Left lung (tissue), 4 donors: ENCODE measurements at regions not wholly inside any gene's neighbourhood (a gene's known extent, or its start where the extent isn't known, plus 50 kb on each side); places are given as distances from the start of the nearest gene placed in this dataset.
"Not testable (repeated sequence)": the region's sequence is repeated elsewhere in the genome, so short reads cannot be mapped to it uniquely, and the experiment has no call there.

ENCODE experiments used
- ATAC-seq: fragments of 200-7000 bp; cut with Tn5 transposase; one replicate; pipeline ENCODE4 v1.9.1; 2020; ENCODE audit warnings: moderate library complexity
- DNase-seq, 4 donors: peaks; one replicate each; pipeline ENCODE4 v3.0.0-alpha.2; 2013 to 2020
- H3K27ac ChIP-seq, 2 donors: fragments of 200-600 bp; sonication (generic) in 1 of 2; one replicate each; pipeline versions ENCODE4 v1.5.0 to v1.8.0; 2020 to 2021
- H3K27me3 ChIP-seq, 2 donors: fragments of 200-600 bp; sonication (generic) in 1 of 2; one replicate each; pipeline versions ENCODE4 v1.5.0 to v1.8.0; 2020 to 2021
- H3K36me3 ChIP-seq, 2 donors: fragments of 200-600 bp; sonication (generic) in 1 of 2; one replicate each; pipeline versions ENCODE4 v1.5.0 to v1.8.0; 2020 to 2021
- H3K4me1 ChIP-seq, 2 donors: fragments of 200-600 bp; one replicate each; pipeline ENCODE4 v1.8.0; 2021
- H3K4me3 ChIP-seq, 2 donors: fragments of 200-600 bp; sonication (generic) in 1 of 2; one replicate each; pipeline versions ENCODE4 v1.5.0 to v1.8.0; 2020 to 2021; ENCODE audit warnings: mild to moderate bottlenecking in 1 of 2
- H3K9me3 ChIP-seq, 2 donors: fragments of 200-600 bp; sonication (generic) in 1 of 2; one replicate each; pipeline versions ENCODE4 v1.5.0 to v1.8.0; 2020 to 2021
- CTCF ChIP-seq, 2 donors: fragments of 200-600 bp; sonication (generic) in 1 of 2; IDR thresholded peaks; one replicate each; pipeline versions ENCODE4 v1.5.0 to v1.8.0; 2021; ENCODE audit warnings: antibody characterized with exemption in 2 of 2
- intact Hi-C, 2 donors: fragments of 100-400 bp; cut with DNase I; formaldehyde crosslinking; loops; one replicate each; pipeline versions ENCODE4 v1.11.2 to v1.14.2; 2022
- donor health status: DM: no; HTN: yes; CAD: no.
- donor health status: DM: no; HTN: no; CAD: no.

GRCh38 chr17:72193391-72194106 lies 72.7 kb downstream of the SOX9 start:
- TF ChIP-seq CTCF (IDR thresholded peaks at IDR 0.05): no peak
- intact Hi-C loops: no loop called here
- Histone ChIP-seq H3K4me1 (no peaks in the 10 kb centered on the region), H3K27me3 (no peaks in the 10 kb centered on the region), H3K27ac (no peak overlapping the region), H3K36me3 (no peaks in the 10 kb centered on the region), H3K9me3 (peaks cover 0 to 10% of the 10 kb centered on the region in 2 donors), H3K4me3 (no peak overlapping the region)
- ATAC-seq: no peak
- DNase-seq: no peak

DNA sequence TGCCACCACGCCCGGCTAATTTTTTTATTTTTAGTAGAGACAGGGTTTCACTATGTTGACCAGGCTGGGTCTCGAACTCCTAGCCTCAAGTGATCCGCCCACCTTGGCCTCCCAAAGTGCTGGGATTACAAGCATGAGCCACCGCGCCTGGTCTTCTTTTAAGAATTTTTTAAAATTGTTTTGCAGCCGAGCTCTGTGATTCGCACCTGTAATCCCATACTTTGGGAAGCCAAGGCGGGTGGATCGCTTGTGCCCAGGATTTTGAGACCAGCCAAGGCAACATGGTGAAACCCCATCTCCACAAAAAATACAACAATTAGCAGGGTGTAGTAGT lies 73.3 kb downstream of the SOX9 start:
- ATAC-seq, H3K4me1 ChIP-seq, DNase-seq, H3K36me3 ChIP-seq, H3K27me3 ChIP-seq, H3K4me3 ChIP-seq, H3K27ac ChIP-seq, intact Hi-C loops: not testable (repeated sequence)
- H3K9me3 ChIP-seq: peaks cover 0 to 12% of the 10 kb centered on the region in 2 donors

DNA sequence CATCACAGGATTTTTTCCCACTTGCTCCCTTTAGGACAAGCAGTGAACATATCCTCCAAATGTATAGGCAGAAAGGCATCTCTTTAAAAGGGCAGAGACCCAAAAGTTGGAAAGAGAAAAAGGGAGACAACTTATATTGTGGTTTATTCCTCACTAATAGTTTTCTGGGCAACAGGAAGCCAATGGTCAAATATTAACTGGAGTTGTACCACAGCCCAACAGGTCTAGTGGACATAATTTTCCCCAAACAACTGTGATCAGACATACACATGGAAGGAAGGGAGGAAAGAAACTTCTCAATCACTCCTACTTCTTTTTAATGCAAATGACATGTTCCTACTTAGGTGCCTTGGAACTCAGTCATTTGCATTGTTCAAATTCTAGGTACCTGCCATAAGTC lies 78.4 kb downstream of the SOX9 start:
- ATAC-seq: no peak
- TF ChIP-seq CTCF (IDR thresholded peaks at IDR 0.05): no peak

GRCh38 chr17:72204742-72205141 lies 83.9 kb downstream of the SOX9 start:
- ATAC-seq (no peak), DNase-seq (no peak)
- Histone ChIP-seq H3K27ac (no peak overlapping the region), H3K9me3 (no peaks in the 10 kb centered on the region), H3K27me3 (peaks cover 0 to 30% of the 10 kb centered on the region in 2 donors), H3K4me3 (no peak overlapping the region), H3K4me1 (no peaks in the 10 kb centered on the region), H3K36me3 (no peaks in the 10 kb centered on the region)
- TF ChIP-seq CTCF (IDR thresholded peaks at IDR 0.05): no peak
- intact Hi-C loops: no loop called here

More for the DNA sequence above, 78.4 kb downstream of the SOX9 start:
- Histone ChIP-seq H3K4me3 (no peak overlapping the region), H3K27me3 (peaks cover 0 to 8% of the 10 kb centered on the region in 2 donors), H3K27ac (no peak overlapping the region), H3K4me1 (no peaks in the 10 kb centered on the region), H3K36me3 (no peaks in the 10 kb centered on the region), H3K9me3 (peaks cover 0 to 12% of the 10 kb centered on the region in 2 donors)
- no peak for DNase-seq
- intact Hi-C loops: no loop called here

GRCh38 chr17:72205357-72205756 lies 84.5 kb downstream of the SOX9 start:
- peaks cover 0 to 30% of the 10 kb centered on the region in 2 donors for H3K27me3 ChIP-seq
- TF ChIP-seq CTCF (IDR thresholded peaks at IDR 0.05): no peak
- no peak for ATAC-seq
- H3K9me3 ChIP-seq: no peaks in the 10 kb centered on the region
- no peaks in the 10 kb centered on the region for H3K4me1 ChIP-seq
- H3K4me3 ChIP-seq: no peak overlapping the region
- no peak overlapping the region for H3K27ac ChIP-seq
- intact Hi-C loops: no loop called here
- no peaks in the 10 kb centered on the region for H3K36me3 ChIP-seq
- DNase-seq: no peak

- TF ChIP-seq CTCF (IDR thresholded peaks at IDR 0.05): no peak
- H3K4me1 ChIP-seq: no peaks in the 10 kb centered on the region
- H3K36me3 ChIP-seq: no peaks in the 10 kb centered on the region
- no peak overlapping the region for H3K27ac ChIP-seq
- H3K9me3 ChIP-seq: no peaks in the 10 kb centered on the region
- ATAC-seq (no peak), DNase-seq (no peak)
- peaks cover 0 to 30% of the 10 kb centered on the region in 2 donors for H3K27me3 ChIP-seq
- intact Hi-C loops: no loop called here
- no peak overlapping the region for H3K4me3 ChIP-seq
Observed at GRCh38 chr17:72205822-72206221, 85.0 kb downstream of the SOX9 start.
